ENCODE measurements at regions not wholly inside any gene's neighbourhood (a gene's known extent, or its start where the extent isn't known, plus 50 kb on each side); places are given as distances from the start of the nearest gene placed in this dataset.
"Not testable (repeated sequence)": the region's sequence is repeated elsewhere in the genome, so short reads cannot be mapped to it uniquely, and the experiment has no call there.

- not testable (repeated sequence) for DNase-seq (ENCODE audit: low spot score)
These were observed 59.6 kb upstream of the DMRTB1 start for GRCh38 chr1:53399370-53400133.

GRCh38 chr1:53400761-53401674 lies 58.2 kb upstream of the DMRTB1 start:
- no peak for DNase-seq (ENCODE audit: low spot score)

- no peak for DNase-seq (ENCODE audit: low spot score)
These were observed 57.1 kb upstream of the DMRTB1 start for GRCh38 chr1:53401813-53402745.

GRCh38 chr1:53402891-53403655 lies 56.1 kb upstream of the DMRTB1 start:
- no peak for DNase-seq (ENCODE audit: low spot score)

- no peak for DNase-seq (ENCODE audit: low spot score)
These were observed 53.5 kb upstream of the DMRTB1 start for GRCh38 chr1:53405737-53406136.

- DNase-seq (ENCODE audit: low spot score): no peak
These were observed 52.5 kb upstream of the DMRTB1 start for GRCh38 chr1:53406551-53407235.

GRCh38 chr1:53408013-53408754 lies 51.0 kb upstream of the DMRTB1 start:
- DNase-seq (ENCODE audit: low spot score): no peak

- DNase-seq (ENCODE audit: low spot score): no peak
These were observed 50.5 kb upstream of the DMRTB1 start for GRCh38 chr1:53408755-53409129.

GRCh38 chr1:53409233-53409632 lies 50.0 kb upstream of the DMRTB1 start:
- DNase-seq (ENCODE audit: low spot score): no peak
